Stromal cell of bone marrow (primary cell): ENCODE measurements at regions not wholly inside any gene's neighbourhood (a gene's known extent, or its start where the extent isn't known, plus 50 kb on each side); places are given as distances from the start of the nearest gene placed in this dataset.
"Not testable (repeated sequence)": the region's sequence is repeated elsewhere in the genome, so short reads cannot be mapped to it uniquely, and the experiment has no call there.

Experiments
- DNase-seq: peaks from one replicate; pipeline ENCODE4 v3.0.0-alpha.2; 2012; ENCODE audit warnings: low read depth

- DNase-seq, result no peak
Measured at GRCh38 chr18:60319129-60319528, 53.4 kb downstream of the MC4R start.

GRCh38 chr18:60311676-60312360, 60.8 kb downstream of the MC4R start:
- DNase-seq, result no peak

GRCh38 chr18:60295674-60296073, 76.9 kb downstream of the MC4R start:
- DNase-seq, result no peak

- DNase-seq, result no peak
Measured at GRCh38 chr18:60292186-60292585, 80.4 kb downstream of the MC4R start.

GRCh38 chr18:60279391-60279790, 93.2 kb downstream of the MC4R start:
- no peak for DNase-seq

- no peak for DNase-seq
Measured at GRCh38 chr18:60277855-60278480, 94.6 kb downstream of the MC4R start.

GRCh38 chr18:60267391-60268058, 105.0 kb downstream of the MC4R start:
- no peak for DNase-seq

- no peak for DNase-seq
Measured at GRCh38 chr18:60266558-60266957, 106.0 kb downstream of the MC4R start.

- peak; percentile 1 for DNase-seq
Measured at GRCh38 chr18:60259052-60259681, 113.4 kb downstream of the MC4R start.

GRCh38 chr18:60249388-60249787, 123.2 kb downstream of the MC4R start:
- no peak for DNase-seq

- DNase-seq, result no peak
Measured at GRCh38 chr18:60248336-60249330, 123.9 kb downstream of the MC4R start.

GRCh38 chr18:60247103-60247502, 125.5 kb downstream of the MC4R start:
- no peak for DNase-seq

- no peak for DNase-seq
Measured at GRCh38 chr18:60246606-60247005, 126.0 kb downstream of the MC4R start.

GRCh38 chr18:60245096-60245495, 127.5 kb downstream of the MC4R start:
- DNase-seq, result no peak

- DNase-seq, result not testable (repeated sequence)
Measured at GRCh38 chr18:60239024-60239710, 133.4 kb downstream of the MC4R start.

GRCh38 chr18:60235164-60235563, 137.4 kb downstream of the MC4R start:
- DNase-seq, result no peak

GRCh38 chr18:60232541-60232940, 140.0 kb downstream of the MC4R start:
- no peak for DNase-seq

- DNase-seq, result no peak
Measured at GRCh38 chr18:60228609-60229595, 143.7 kb downstream of the MC4R start.

- DNase-seq, result no peak
Measured at GRCh38 chr18:60215432-60215831, 157.1 kb downstream of the MC4R start.

- DNase-seq, result no peak
Measured at GRCh38 chr18:60209042-60209441, 163.5 kb downstream of the MC4R start.
